Daoy (cell line): ENCODE measurements at regions not wholly inside any gene's neighbourhood (a gene's known extent, or its start where the extent isn't known, plus 50 kb on each side); places are given as distances from the start of the nearest gene placed in this dataset.

ENCODE experiments used
- DNase-seq: peaks from one replicate; pipeline ENCODE4 v3.0.0-alpha.2; 2015; ENCODE audit warnings: low read depth

DNA sequence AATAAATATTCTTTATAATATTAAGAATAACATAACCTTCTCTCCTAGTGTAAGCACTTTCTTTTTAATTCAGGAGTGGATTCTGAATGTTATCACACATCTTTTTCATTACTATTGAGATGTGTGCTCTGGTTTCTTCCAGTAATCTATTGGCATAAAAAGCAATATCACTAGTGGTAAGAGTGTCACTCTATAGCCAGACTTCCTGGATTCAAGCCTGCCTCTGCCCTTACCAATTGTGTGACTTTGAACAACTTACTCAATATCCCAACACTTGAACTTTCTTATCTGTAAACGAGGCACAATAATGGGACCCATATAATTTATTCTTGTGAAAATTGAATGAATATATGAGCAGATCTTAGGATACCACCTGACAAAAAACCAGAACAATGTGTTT, 71.0 kb downstream of the SEM1 start:
- DNase-seq: no peak

DNA sequence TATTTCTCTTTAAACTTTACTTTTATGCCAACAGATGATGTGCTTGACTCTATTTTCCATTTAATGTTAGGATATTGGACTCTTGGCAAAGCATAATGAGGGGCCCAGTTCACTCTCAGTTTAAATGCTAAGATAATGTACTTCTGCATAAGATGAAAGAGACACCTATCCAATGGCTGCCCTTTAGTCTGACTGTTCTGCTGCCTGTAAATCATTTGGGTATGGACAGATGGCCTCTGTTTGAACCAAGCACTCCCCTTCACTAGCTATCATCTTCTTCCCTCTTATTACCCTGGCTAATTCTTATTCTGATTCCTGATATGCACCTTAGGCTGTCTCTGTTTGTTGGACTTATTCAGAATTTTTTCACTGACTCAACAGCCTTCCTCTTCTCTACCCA, 72.1 kb downstream of the SEM1 start:
- DNase-seq: no peak

DNA sequence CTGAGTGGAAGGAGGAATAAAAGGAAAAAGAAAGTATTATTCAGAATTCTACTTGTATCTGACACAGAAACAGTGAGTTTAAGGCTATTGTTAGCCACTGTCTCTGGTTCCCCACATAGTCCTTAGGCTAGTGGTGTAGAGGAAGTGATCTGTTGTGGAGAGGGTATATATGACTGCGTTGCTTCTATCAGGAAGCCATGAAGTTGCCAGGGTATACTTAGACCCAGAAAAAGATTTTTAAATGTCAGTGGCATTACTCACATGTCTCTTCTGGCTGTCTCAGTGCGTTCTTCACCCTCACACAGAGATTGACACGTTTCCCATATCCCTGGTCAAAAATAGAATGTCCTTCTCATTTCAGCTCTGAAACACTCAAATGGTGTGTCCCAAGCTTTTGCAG, 72.7 kb downstream of the SEM1 start:
- DNase-seq: no peak

DNA sequence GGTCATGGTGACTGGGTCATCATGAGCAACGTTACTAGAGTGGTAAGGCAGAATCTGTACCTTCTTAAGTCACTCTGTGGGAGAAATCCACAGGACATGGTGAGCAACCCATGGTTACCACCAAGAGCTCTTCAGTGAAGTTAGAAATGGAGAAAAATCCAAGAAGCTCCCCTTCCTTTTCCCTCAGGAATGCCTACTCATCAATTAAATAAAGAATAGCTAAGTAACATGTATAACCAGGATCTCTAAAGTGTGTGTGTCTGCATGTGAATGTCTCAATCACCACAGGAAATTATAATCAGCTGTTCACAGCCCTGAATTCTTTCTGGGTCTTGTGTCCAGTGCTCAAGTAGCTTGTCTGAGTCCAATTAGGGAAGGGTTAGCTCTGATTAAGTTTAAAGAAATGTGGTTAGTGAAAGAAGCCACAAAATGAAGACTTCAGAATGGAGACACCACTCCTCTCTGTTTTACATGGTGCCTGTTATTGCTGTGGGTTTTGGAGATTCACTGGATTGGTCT, 73.2 kb downstream of the SEM1 start:
- DNase-seq: no peak

DNA sequence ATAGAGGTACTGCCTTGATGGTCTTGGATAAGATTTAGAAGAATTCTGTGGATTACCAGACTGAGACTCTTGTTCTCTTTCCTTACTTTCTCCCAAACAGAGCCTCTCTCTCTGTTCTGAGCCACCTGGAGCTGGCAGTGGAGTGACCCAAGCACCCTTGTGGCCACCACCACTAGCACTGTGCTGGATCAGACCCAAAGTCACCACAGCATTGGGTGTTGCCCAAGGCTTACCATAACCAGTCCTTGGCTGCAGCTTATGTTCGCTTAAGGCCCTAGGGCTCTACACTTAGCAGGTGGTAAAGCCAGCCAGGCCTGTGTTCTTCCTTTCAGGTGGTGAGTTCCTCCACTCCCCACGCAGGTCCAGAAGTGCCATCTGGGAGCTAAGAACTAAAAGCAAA, 79.8 kb downstream of the SEM1 start:
- no peak for DNase-seq

DNA sequence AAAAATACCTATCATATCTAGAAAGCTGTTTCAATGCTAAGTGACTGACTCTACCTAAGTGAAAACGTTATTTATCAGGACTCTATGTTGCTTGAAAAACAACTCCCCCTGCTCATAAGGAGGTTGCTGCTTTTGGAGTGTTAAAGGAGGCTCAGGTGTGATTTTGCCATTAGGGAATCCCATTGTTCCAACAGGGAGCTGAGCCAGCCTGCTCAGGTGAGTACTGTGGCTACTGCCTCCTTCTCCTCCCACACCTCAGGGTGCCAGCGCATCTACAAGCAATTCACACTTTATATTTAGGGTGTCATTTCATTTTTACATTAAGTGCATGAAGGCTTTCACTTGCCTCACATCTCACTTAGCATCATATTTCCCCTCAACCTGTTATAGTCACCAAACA, 84.7 kb downstream of the SEM1 start:
- no peak for DNase-seq

DNA sequence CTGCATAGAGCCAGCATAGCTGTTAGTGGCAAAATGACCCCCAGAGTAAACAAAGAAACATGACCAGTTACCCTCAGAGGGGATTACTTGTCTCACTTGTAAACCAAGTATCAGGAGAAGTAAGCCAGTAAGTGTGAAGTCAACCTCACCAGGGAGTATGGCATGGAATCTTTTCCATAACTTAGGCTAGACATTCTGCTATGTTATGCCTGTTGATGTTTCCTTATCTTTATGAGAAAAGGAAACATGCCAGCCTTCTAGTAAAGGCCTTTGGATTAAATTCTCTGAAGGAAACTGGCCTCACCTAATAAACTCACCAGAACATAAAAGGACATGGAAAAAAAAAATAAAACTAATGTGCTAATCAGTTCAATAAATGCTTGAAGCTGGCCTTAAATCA, 87.7 kb downstream of the SEM1 start:
- DNase-seq: no peak

DNA sequence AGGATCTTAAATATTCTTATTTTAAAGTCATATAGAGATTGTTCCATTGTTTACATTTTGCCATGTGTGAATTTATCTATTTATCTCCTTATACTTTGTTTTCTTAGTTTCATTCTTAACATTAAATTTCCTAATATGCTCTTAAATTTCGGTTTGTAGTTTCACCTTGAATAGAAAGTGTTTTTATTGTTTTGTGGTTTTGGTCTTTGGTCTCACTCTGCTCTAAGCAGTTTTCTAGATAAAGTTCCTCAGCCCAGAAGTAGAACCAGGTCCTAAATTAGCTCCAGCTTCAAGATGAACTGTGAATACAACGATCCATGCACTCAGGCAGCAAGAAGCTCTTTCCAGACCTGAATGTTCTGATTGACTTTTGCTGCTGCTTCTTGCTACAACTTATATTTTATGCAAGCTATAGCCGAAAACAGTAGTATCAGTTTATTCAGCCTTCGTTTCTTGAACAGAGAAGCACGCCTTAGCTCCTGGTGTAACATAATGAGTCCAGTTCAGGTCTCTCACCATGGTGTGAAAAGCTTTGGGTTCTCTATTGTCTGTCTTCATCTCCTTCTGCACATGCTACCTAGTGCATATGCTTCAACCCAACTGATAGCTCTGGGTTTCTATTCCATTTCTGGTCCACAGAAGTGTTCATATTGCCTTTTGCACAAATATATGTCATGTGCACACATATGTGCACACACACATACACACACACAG, 95.3 kb downstream of the SEM1 start:
- no peak for DNase-seq

DNA sequence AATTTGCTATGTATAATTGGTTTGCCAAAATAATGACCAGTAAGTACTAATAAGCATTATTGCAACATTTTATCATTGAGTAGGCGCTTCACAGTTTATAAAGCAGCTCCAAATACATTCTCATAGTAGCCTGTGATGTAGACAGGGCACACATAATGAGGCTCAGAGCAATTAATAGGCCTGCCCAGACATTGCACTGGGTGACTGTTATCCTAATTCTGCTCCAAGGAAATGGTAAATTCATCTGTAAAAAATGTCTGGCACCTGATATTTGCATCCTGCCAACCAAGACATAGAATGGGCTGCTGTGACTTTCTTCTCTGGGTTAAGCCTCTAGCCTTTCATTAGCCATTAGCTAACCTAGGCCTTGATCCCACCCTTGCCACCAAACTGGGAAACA, 97.6 kb downstream of the SEM1 start:
- no peak for DNase-seq

DNA sequence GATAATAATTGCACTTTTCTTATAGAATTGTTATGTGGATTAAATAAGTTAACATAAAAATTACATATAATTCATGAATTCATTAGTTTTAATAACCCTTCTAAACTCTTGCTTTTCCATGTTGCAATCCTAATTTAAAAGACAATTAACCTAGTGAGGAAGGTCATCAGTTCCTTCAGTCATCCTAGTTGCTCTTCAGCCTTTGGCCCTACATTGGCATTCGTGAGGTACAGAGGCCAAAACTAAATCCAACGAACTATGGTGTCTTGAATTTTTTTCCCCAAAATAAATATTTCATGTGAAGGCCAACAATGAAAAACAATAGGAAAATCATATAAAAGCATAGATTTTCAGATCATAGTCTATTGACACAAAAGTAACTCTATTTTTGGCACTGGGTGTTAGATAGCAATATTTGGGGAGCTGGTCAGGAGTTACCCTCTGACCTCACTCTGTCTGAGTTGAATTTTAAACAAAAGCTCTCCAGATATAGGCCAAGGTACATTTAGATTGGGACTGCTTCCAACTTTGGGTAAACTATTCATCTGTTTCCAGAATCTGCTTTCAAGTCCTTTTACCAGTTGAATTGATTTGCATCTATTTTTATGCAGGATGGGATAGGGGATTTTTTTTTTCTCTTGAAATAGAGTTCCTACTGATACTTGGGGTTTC, 104.5 kb downstream of the SEM1 start:
- DNase-seq: no peak

DNA sequence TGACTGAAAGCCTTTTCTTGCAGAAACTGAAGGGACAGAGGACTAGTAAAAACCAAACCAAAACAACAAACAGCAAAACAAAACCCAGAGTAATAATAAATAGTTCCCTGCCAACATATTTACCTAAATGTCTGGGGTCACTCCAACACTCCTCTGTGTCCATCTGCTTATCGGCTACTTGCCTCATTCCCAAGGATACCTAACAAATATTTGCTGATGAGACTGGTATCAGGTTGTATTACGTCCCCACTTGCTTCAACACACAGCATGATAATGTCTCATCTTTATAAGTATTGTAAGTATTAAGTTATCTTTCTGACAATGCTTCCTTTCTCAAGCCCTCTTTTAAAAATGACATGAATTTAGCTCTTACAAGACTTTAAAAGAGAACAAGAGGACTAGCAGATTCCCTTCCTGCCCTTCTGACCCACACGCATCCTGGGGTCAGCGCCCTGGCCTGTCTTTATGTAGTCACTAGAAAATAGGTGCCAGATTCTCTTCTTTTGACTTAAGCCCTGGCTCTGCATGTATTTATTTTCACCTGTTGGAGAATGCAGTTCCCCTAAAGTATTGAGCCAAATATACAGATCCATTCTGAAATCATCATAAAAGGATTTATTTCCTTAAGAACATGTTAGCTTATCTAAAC, 110.2 kb downstream of the SEM1 start:
- no peak for DNase-seq

DNA sequence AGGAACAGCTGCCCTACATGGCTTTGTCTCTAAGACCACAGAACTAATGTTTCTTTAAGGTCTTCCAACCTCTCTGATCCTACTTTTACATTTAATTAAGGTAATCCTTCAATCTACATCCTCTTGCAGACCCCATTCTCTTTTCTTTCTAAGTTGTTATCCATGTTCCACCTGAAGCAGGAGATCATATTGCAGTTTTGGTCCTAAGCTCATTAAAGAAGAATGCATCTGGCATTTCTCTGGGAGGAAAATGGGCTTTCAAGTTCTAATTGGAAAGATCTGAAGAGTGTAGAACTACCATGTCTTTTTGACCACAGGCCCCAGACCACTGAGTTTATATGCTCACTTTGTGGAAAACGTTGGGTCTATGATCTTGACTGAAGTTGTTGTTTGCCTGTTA, 111.2 kb downstream of the SEM1 start:
- no peak for DNase-seq

DNA sequence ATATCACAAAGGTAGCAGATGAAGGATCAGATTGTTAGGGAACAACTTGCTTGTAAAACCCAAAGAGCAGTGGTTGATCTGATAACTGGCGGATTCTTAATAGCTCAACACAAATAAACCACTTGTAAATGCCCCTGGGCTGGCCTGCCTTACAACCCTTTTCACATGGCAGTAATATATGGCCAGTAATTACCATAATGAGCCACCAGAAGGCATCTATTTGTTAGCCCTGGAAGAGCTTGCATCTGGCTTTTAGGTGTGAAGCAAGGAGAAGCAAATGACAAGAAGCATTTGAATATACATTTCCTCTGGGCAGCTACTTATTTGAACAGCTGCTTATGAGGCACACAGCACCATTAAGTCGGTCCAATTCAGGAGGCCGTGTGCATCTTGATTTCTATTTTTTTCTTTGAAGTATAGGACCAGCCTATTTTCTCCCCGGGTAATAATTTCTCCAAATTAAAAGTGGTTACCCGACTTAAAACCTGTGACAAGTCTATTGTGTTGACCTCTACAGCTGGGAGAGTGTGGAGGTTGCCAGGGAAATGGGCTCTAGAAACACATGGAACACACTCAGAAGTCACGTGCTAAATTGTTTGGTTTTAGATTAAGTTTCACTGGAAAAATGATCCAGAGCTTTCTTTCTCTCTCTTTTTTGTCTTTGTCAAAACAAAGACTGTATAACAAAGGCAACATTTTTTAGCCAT, 113.4 kb downstream of the SEM1 start:
- peak; percentile 7 for DNase-seq

DNA sequence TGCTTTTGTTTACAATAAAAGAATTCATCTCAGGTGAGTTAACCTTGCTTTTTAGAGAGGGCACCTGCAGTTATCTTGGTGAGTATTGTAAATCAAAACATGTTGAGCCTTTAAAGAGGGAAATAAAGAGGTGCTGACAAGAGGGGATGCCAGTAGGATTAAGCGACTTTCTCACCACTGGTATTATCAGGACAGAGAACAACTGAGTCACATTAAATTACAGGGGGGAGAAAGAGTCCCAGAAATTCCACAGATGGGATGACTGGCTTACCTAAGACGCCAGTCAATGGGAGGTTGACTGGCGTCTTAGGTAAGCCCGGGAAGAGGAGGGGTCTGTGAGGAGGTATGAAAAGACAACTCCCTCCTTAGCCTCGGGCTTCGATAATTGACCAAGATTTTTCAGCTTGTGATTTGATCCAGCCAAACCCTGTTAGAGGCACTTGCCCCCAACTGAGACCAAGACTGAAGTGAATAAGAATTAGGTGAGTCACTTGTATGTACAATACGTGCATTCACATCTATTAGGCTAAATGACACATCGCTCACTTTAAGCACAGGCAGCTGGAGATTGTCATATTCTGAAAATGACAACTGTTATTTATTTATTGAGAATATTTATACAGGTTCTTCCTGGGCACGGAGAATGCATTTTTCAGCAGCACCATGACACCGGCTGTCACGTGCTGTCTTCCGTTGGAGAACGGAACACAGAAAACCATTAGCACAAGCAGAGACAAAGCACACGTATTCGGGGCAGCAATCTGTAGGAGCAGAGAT, 117.6 kb downstream of the SEM1 start:
- DNase-seq: peak; percentile 19

DNA sequence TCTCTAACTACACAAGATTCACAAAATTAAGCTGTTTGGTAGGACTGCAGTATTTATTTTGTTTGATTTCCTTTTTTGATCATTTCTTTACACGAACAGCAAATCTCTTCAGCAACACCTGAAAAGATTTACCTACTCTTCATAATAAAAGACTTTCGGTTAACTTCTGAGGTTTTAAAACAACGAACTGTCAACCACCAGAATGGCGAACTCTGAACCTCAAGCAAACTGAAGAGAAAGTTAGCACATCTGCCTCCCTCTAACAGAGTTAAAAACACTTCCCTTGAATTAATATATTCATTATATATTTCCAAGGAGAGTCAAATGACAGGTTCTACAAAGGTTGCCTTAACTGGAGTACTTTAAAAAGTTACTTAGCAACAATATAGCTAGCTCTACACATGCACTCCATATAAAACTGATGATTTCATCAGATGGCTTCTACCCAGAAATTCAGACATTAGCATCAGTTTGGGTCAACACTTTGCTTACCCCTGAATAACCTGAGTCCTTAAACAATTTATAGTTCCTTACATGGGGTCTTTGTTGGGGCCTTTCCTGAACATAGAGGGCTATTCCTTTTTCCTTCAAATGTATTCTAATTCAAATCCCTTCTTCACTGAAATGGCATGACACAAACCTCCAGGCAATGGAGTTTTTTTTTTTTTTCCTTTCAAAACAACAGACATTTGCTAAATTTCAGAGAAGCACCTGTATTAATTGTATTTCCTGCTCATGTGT, 118.3 kb downstream of the SEM1 start:
- DNase-seq: no peak

DNA sequence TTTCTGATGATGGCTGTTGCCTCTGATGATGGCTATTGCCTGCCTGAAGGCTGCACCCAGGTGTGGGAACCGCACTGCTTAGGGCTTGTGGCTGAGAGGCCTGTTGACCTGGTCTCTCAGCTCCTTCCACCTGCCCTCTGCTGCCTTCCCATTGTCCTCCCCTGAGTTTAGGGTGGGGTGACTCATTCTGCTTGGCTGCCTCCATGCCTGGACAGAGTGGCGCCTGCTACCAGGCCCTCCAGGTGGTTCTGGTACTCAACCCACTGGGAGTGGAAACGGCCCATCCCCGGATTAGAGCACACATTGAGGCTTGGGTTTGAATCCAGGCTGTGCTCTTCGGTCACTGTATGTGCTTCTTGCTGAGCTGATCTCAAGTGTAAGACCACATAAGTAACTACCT, 120.6 kb downstream of the SEM1 start:
- DNase-seq: no peak

DNA sequence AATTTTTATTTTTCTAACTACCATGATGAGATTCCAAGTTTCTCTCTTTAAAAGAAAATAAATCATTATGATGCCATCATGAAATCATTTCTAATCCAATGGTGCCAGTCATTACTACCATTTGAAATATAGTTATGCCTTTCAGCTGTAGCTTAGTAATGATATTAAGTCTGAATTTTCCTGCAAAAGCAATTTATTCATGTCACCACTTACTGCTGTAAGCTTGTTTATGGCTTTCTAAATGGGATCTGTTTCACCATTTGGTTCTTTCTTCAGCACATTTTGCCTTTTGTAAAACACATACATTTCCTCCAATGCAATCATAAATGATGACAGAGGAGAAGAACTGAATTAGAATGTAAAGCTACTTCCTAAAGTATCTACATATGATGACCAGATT, 130.5 kb downstream of the SEM1 start:
- DNase-seq: no peak

DNA sequence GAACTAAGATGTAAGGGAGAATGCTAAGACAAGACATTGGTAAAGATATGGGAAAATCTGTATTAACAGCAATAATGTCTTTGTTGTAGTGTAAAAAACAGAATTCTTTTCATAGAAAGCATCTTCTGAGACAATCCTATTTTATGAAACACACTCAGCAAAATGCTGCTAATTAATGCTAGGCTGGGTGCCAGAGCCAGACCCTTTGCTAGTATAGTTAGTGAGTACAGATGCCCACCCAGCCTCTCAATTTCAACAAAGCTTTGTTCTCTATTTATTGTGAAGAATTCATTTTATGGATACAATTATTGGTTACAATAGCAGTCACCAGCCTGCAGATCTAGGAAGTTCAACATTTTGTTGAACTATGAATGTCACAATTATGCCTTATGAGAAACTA, 131.0 kb downstream of the SEM1 start:
- DNase-seq: no peak

DNA sequence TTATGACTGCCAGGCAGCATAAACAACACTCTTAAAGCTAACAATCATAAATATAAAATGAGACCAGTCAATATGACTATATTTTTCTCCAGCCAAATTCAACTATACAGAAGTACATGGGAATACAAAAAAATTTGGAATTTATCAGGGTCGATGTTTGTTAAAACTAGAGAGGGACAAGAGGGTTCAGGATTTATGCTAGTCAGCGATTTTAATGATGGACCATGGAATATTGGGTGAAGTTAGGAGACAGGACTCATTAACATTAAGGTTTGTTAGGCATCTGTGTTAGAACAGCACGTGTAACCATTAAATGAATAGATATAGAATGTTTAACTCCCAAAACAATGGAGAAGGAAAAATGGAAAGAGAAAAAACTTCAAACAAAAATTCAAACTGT, 146.2 kb downstream of the SEM1 start:
- no peak for DNase-seq

DNA sequence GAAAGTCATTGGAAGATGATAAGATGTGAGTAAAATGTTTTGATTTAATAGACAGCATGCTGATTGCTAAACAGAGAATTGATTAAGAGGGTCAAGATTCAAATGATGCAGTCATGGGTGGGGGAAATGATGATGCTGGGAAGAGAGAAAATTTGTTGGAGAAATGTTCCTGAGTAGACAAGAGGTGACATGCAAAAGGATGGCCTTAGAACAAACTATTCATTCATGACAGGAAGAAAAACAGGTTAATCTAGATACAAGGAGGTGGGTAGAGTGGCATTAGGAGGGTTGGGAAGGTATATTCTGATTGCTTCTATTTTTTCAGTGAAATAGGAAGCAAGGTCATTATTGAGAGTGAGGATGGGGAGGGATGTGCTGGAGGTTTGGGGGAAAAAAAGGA, 146.7 kb downstream of the SEM1 start:
- no peak for DNase-seq

DNA sequence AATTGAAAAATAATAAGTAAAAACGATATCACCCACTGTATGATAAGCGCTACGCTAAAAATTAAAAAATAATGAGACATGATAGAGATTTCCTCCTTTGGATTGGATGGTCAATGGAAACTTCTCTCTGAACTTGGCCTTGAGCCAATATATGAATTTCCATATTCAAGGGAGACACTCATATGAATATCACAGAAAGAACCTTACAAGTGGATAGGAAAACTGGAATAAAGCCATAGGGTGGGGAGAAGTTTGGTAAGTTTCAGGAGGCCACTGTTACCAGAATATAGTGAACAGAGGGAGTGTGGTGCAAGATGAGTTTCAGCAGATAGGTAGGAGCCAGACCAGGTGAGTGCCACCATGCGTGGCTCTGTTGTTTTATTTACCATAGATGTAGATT, 147.2 kb downstream of the SEM1 start:
- DNase-seq: no peak
